ENCODE measurements at regions not wholly inside any gene's neighbourhood (a gene's known extent, or its start where the extent isn't known, plus 50 kb on each side); places are given as distances from the start of the nearest gene placed in this dataset.
"Not testable (repeated sequence)": the region's sequence is repeated elsewhere in the genome, so short reads cannot be mapped to it uniquely, and the experiment has no call there.

GRCh38 chr14:89468030-89468429 is 51.0 kb upstream of the FOXN3 start:
- TF ChIP-seq EZH2 (IDR thresholded peaks at IDR 0.05; ENCODE audit: borderline replicate concordance, low read depth, low read length, poor library complexity, severe bottlenecking); CTCF (conservative IDR thresholded peaks at IDR 0.05; ENCODE audit: low read depth, low read length): not testable (repeated sequence)
